ENCODE measurements at regions not wholly inside any gene's neighbourhood (a gene's known extent, or its start where the extent isn't known, plus 50 kb on each side); places are given as distances from the start of the nearest gene placed in this dataset.

GRCh38 chr6:50358113-50358512 lies 308.4 kb upstream of the DEFB112 start:
- no peak overlapping the region for H4K5ac ChIP-seq (ENCODE audit: low read depth, low read length)
- H3K23ac ChIP-seq (ENCODE audit: low read depth, low read length) = no peak overlapping the region
- no peak overlapping the region for H3K56ac ChIP-seq (ENCODE audit: extremely low read depth, insufficient read depth, low read length)
- no peaks in the 10 kb centered on the region for H4K20me1 ChIP-seq (ENCODE audit: insufficient read depth, low read length)
- no peaks in the 10 kb centered on the region for H3K79me1 ChIP-seq (ENCODE audit: low read depth in 1 of 2, low read length in 2 of 2)
- peaks cover 4% of the 10 kb centered on the region; the same call in 1 of the 2 replicates for H3K9me3 ChIP-seq (ENCODE audit: control insufficient read depth, insufficient read depth, low read length)
- H3K27me3 ChIP-seq (ENCODE audit: control insufficient read depth, insufficient read depth, low read length) = no peaks in the 10 kb centered on the region
- no peak overlapping the region for H3K14ac ChIP-seq (replicated peaks; ENCODE audit: low read depth, low read length)
- H3K4me2 ChIP-seq (ENCODE audit: low read depth, low read length) = no peak overlapping the region
- H3K9me1 ChIP-seq (ENCODE audit: insufficient read depth, low read length) = no peaks in the 10 kb centered on the region
- in situ Hi-C loops (cut with MboI; ENCODE audit: low sequenced_read_pairs) = no loop called here
- H4K91ac ChIP-seq (ENCODE audit: insufficient read depth, low read depth, low read length) = no peak overlapping the region
- ChIA-PET POLR2A (ENCODE audit: unreplicated experiment) (no interaction called here), CTCF (no interaction called here)
- H4K8ac ChIP-seq (ENCODE audit: low read depth in 2 of 2, low read length in 2 of 2) = no peak overlapping the region
- WGBS, 2 experiments (ENCODE audit: extremely low coverage in 2 of 2, insufficient read length in 1 of 2) = no CpG with 5 or more reads among the region's 5 CpGs
- no peak overlapping the region for H3K9ac ChIP-seq (ENCODE audit: low read depth, low read length)
- ATAC-seq (ENCODE audit: low read depth) (no peak), DNase-seq (no peak)
- no peak overlapping the region for H2BK5ac ChIP-seq (ENCODE audit: low read depth, low read length, poor library complexity, severe bottlenecking)
- dilution Hi-C loops (cut with HindIII; ENCODE audit: low sequenced_read_pairs, unreplicated experiment) = no loop called here
- no peak overlapping the region for H2AK5ac ChIP-seq (ENCODE audit: low read depth, low read length)
- no peak overlapping the region for H2AFZ ChIP-seq (replicated peaks; ENCODE audit: low read length, poor library complexity)
- no peaks in the 10 kb centered on the region for H3K4me1 ChIP-seq (ENCODE audit: control insufficient read depth, insufficient read depth, low read length)
- no TSS peak for BruUV-seq (replicated peaks)
- no peak for TF ChIP-seq SMC3 (IDR thresholded peaks at IDR 0.05; ENCODE audit: low read depth, low read length)
- no peak overlapping the region for H3K27ac ChIP-seq (ENCODE audit: insufficient read depth, low read length)
- intact Hi-C loops (cut with micrococcal nuclease) = no loop called here
- H3K18ac ChIP-seq (ENCODE audit: low read depth, low read length) = no peak overlapping the region
- no peak overlapping the region for H3K4me3 ChIP-seq (ENCODE audit: insufficient read depth, low read depth, low read length)
- H2BK15ac ChIP-seq (ENCODE audit: low read depth, low read length) = no peak overlapping the region
- no peak overlapping the region for H3K4ac ChIP-seq (ENCODE audit: low read depth, low read length)
- no peak overlapping the region for H2BK20ac ChIP-seq (ENCODE audit: low read depth, low read length)
- H3K36me3 ChIP-seq (ENCODE audit: control insufficient read depth, insufficient read depth, low read length) = no peaks in the 10 kb centered on the region
- H2BK120ac ChIP-seq (ENCODE audit: low read depth, low read length) = no peak overlapping the region
- no peak overlapping the region for H2AK9ac ChIP-seq (replicated peaks; ENCODE audit: low read depth, low read length, poor library complexity)
